Rectal smooth muscle tissue (tissue), 1 donor: ENCODE measurements at regions not wholly inside any gene's neighbourhood (a gene's known extent, or its start where the extent isn't known, plus 50 kb on each side); places are given as distances from the start of the nearest gene placed in this dataset.

Source experiments
- H3K27ac ChIP-seq: one replicate; pipeline ENCODE4 v1.7.0; 2013; ENCODE audit warnings: low read depth, low read length, inconsistent platforms
- H3K27me3 ChIP-seq: one replicate; pipeline ENCODE4 v1.7.0; 2013; ENCODE audit warnings: low read length; ENCODE audit not compliant: control insufficient read depth, insufficient read depth
- H3K36me3 ChIP-seq: one replicate; pipeline ENCODE4 v1.7.0; 2013; ENCODE audit warnings: low read length; ENCODE audit not compliant: control insufficient read depth, insufficient read depth
- H3K4me1 ChIP-seq: one replicate; pipeline ENCODE4 v1.7.0; 2013; ENCODE audit warnings: low read length; ENCODE audit not compliant: control insufficient read depth, insufficient read depth
- H3K4me3 ChIP-seq: one replicate; pipeline ENCODE4 v1.7.0; 2013; ENCODE audit warnings: low read length
- H3K9ac ChIP-seq: one replicate; pipeline ENCODE4 v1.7.0; 2013; ENCODE audit warnings: low read length

DNA sequence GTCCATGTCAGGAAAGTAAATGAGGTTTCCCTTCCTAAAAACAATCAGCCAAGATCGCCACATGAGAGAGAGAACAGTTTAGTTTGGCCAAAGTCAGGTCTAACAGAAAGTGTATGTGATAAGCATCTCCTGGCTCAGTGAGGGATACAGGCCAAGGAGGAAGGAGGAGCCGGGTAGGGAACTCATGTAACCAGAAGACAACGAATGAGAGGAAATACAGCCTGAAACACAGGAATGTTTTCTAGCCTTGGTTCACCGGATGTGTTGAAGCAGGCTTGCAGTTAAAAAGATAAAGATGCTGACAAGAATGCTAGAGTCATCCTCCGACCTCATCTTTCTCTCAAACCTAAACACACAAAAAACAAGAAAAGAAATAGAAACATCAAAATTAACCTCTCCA is 283.9 kb upstream of the SIX2 start:
- H3K36me3 ChIP-seq, result no peaks in the 10 kb centered on the region
- H3K4me1 ChIP-seq, result no peaks in the 10 kb centered on the region
- H3K27ac ChIP-seq, result no peak overlapping the region
- H3K9ac ChIP-seq, result no peak overlapping the region
- H3K27me3 ChIP-seq, result no peaks in the 10 kb centered on the region
- H3K4me3 ChIP-seq, result no peak overlapping the region

DNA sequence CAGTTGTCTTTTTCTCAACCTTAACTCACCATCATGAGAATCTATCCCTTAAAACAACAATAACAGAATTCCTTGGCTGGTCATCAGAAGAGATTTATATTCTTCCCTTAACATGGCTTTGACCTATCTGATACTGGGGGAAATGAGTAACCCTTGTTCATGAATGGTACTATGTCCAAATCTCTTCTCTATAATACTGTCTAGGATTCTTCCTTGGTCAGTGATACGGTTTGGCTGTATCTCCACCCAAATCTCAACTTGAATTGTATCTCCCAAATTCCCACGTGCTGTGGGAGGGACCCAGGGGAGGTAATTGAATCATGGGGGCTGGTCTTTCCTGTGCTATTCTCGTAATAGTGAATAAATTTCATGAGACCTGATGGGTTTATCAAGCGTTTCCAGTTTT is 282.0 kb upstream of the SIX2 start:
- H3K27ac ChIP-seq, result no peak overlapping the region
- no peak overlapping the region for H3K9ac ChIP-seq
- no peaks in the 10 kb centered on the region for H3K4me1 ChIP-seq
- H3K4me3 ChIP-seq, result no peak overlapping the region
- H3K36me3 ChIP-seq, result no peaks in the 10 kb centered on the region
- H3K27me3 ChIP-seq, result no peaks in the 10 kb centered on the region

DNA sequence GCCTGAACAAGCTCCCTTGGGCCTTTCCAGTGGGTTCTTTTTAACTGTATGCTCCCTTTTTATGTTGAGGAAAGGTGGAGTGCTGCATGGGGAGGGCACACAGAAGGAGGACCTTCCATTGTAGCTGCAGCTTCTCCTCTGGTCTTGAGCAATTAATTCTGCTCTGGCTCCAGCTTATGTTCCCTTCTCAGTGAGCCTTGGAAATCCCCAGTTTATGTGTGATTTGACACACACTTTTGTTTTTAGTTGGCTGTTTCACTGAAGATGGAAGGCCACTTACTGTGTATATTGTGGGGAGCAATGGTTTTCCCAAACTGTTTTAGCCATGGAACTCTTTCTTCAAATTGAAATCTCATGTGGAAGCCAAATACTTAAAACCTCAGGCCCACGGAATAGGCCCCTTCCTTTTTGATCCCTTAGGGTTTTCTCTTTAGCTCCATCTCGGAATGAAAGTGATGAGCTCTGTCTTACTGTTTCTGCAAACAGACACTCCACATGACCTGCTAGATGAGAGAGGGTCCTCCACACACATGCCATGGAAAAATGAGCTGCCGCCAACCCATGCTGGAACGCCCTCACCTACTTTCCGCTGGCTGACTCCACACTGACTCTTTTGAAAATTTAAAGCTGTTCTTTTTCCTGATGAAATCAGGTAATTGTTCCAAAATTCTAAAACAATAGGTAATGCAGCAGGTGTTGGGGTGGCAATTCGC is 280.9 kb upstream of the SIX2 start:
- H3K4me3 ChIP-seq, result no peak overlapping the region
- no peak overlapping the region for H3K27ac ChIP-seq
- no peaks in the 10 kb centered on the region for H3K4me1 ChIP-seq
- no peaks in the 10 kb centered on the region for H3K27me3 ChIP-seq
- no peak overlapping the region for H3K9ac ChIP-seq
- H3K36me3 ChIP-seq, result no peaks in the 10 kb centered on the region

DNA sequence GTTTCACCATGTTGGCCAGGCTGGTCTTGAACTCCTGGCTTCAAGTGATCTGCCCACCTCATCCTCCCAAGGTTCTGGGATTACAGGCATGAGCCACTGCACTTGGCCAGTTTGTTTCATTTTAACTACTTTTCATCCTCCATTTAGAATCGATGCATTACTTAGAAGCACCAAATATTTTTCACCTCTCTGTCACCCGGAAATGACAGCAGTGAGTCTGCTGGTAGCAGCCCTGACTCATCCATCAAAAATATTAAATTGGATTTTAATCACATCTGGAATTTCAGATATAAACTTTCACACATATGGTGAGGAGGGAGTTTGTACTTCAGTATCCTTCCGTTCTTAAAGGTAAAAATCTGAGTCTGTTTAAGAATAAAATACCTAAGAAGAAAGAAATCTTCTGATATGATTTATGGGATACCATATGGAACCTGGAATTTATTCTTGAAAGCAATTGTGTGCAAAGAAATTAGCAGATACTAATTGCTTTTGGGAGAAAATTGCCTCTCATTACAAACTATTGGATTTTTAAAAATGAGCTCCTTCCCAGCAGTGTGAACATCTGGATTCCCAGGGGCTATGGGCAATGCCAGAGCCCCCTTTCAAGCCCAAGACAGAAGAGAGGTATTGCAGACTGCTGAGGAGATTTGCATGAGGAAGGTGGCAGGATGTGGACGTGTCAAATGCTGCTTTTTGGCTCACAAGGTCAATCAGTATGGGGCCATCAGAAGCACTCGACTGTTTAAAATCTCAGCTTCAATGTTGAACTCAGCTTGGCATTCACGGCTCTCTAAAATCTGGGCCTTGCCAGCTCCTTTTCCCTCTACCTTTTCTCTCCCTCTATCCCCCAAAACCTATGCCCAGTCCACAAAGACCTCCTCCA is 279.5 kb upstream of the SIX2 start:
- Histone ChIP-seq H3K4me3 (no peak overlapping the region), H3K27ac (no peak overlapping the region), H3K27me3 (no peaks in the 10 kb centered on the region), H3K4me1 (no peaks in the 10 kb centered on the region), H3K36me3 (no peaks in the 10 kb centered on the region), H3K9ac (no peak overlapping the region)

DNA sequence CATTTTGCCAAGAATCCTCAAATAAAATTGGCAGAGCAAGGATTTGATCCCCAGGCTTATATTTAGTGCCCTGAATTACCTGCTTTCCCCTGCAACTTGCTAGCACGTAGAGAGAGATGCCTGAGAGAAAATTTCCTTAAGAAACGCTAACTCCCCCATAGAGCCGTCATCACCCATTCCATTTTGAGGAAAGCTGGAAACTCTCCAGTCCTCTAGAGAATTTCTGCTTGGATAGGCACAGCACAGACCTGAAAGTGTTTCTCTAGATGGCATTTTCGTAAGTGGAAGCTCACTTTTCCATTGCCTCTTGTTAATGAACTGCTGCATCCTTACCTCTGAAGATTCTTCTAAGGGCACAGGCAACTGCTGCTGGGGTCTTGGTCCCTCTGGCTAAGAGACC is 277.8 kb upstream of the SIX2 start:
- Histone ChIP-seq H3K4me3 (no peak overlapping the region), H3K27me3 (no peaks in the 10 kb centered on the region), H3K4me1 (no peaks in the 10 kb centered on the region), H3K36me3 (no peaks in the 10 kb centered on the region), H3K9ac (no peak overlapping the region), H3K27ac (no peak overlapping the region)

DNA sequence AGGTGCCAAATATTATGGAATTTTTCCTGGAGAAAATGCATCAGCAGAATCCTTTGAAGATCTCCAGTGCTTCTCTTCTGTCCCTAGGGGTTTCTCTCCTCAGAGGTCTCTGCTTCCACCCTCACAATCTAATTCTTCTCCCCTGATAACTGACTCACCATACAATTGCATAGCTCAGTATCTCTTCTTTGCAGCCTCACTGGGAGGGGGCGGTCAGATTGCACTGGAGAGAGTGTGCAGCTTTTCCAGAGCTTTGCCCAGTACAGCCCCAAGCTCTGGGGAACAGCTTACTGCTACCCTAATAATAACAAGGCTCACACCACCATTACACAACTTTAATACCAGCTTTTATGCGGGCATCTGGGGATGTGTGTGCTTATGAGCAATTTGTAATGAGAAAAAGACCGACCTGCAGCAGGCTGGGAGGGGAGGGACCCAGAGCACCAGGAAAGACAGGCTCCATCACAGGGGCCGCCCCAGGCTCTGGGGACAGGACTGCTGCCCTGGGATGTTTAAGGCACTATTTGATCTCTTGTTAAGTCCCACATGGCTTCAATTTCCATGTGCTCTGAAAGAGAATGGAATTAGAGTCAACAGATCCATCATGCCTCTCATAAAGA is 276.6 kb upstream of the SIX2 start:
- no peak overlapping the region for H3K4me3 ChIP-seq
- no peak overlapping the region for H3K9ac ChIP-seq
- H3K27ac ChIP-seq, result no peak overlapping the region
- H3K4me1 ChIP-seq, result no peaks in the 10 kb centered on the region
- no peaks in the 10 kb centered on the region for H3K36me3 ChIP-seq
- no peaks in the 10 kb centered on the region for H3K27me3 ChIP-seq

DNA sequence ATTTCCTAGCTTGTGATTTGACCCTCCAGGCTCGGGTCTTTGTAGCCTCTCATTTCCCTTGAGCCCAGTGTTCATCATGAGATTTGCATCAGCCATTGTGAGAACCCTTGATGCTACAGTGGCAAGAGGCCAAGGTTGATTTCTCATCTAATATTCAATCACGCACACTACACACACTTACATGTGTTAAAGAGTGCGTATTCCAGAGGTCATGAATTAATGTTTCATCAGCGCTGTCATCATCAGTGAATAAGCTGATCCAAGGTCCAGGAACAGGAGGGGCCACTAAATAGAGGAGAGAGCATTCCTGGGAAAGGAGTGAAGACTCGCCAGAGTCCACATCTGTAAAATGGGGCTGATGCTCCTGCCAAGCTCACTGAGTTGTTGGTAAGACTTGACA is 276.1 kb upstream of the SIX2 start:
- Histone ChIP-seq H3K36me3 (no peaks in the 10 kb centered on the region), H3K27me3 (no peaks in the 10 kb centered on the region), H3K9ac (no peak overlapping the region), H3K4me3 (no peak overlapping the region), H3K4me1 (no peaks in the 10 kb centered on the region), H3K27ac (no peak overlapping the region)

DNA sequence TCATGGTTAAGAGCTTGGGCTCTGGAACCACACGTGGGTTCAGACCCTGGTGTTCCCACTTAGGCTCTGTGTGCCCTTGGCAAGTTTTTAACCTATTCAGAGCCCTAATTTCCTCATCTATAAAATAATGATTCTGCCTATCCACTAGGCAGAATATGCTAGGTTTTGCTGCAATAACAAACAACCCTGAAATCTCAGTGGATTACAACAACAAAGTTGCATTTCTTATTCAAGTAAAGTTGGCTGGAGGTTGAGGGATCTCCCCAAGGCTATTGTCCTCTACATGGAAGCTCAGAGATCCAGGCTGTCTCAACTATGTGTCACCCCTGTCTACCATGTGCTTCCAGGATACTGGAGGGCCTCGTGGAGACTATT is 275.4 kb upstream of the SIX2 start:
- H3K27ac ChIP-seq, result no peak overlapping the region

DNA sequence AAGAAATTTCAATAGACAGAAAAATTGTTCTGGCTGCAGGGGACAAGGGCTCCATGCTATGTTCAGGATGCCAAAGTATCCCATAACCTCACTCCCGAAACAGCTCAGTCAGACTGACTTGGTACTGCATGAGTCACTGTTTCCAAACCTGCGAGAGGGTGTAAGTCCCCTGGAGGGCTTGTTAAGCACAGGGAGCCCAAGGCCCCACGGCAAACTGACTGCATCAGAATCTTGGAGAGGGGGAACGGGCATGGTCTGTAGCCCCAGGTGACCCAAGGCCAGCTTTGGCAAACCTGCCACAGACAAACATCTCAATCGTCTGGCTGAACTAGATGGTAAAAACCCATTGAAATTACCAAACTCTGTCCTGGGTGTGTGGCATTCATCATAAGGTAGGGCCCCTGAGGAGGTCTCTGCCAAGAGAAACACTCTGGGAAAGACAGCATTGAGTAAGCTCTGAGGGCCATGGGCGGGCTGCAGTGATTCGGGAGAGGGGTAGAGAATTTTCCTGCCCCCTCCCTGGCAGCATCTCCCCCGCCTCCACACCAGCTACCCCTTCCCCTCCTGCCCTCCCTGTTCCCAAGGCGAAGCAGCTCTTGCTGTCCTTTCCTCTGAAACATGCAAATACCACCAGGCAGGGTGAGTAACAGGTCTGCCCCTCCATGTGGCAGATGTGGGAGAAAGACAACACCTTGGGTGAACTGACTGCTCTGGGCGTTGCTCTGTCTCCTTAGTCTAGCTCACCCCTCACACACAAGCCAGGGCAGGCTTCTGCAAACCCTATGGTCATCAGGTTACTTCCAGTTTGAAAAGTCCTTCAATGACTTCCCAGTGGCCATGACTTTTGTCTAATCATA is 274.7 kb upstream of the SIX2 start:
- no peaks in the 10 kb centered on the region for H3K4me1 ChIP-seq
- H3K4me3 ChIP-seq, result no peak overlapping the region
- no peaks in the 10 kb centered on the region for H3K36me3 ChIP-seq
- H3K9ac ChIP-seq, result no peak overlapping the region
- H3K27me3 ChIP-seq, result no peaks in the 10 kb centered on the region
- no peak overlapping the region for H3K27ac ChIP-seq

More for the DNA sequence above, 275.4 kb upstream of the SIX2 start:
- H3K36me3 ChIP-seq, result no peaks in the 10 kb centered on the region
- H3K27me3 ChIP-seq, result no peaks in the 10 kb centered on the region
- H3K9ac ChIP-seq, result no peak overlapping the region
- H3K4me3 ChIP-seq, result no peak overlapping the region
- H3K4me1 ChIP-seq, result no peaks in the 10 kb centered on the region

DNA sequence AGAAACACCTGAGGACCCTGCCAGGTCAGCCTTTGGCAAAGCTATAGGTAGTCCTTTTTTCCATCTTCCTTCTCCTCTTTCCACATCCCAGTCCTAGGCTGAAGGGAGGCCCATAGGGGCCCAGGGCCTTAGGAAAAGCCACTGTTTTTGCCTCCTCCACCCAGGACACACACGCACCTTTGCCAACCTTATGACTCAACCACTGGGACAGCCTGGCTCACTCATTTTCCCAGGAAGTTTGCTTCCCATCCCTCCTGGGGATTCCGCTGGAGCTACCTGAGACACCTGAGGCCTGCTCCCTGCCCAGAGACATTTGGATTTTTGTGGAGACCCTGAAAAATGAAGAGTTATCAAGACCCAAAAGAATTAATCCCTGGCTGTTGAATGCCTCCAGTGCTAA is 273.4 kb upstream of the SIX2 start:
- Histone ChIP-seq H3K27ac (no peak overlapping the region), H3K36me3 (no peaks in the 10 kb centered on the region), H3K27me3 (no peaks in the 10 kb centered on the region), H3K4me1 (no peaks in the 10 kb centered on the region), H3K4me3 (no peak overlapping the region), H3K9ac (no peak overlapping the region)

DNA sequence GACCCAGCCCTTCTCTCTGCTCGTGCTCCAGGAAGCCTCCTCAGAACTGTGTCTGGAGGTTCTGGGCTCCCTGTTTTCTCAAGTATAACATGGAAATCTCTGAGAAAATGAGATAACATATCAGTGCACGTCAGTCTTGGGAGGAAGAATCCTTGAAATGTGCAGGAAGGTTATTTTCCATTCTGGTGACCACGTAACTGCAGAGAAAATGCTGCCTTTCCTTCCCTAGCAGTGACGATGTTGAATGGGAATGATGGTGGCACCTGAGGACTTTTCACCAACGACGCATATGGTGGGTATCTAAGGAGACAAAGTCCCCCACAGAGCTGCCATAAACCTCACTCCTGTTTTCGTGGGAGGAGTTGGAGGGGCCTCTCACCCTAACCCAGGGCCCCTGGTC is 272.1 kb upstream of the SIX2 start:
- Histone ChIP-seq H3K27me3 (no peaks in the 10 kb centered on the region), H3K4me3 (no peak overlapping the region), H3K4me1 (no peaks in the 10 kb centered on the region), H3K27ac (no peak overlapping the region), H3K9ac (no peak overlapping the region), H3K36me3 (no peaks in the 10 kb centered on the region)

DNA sequence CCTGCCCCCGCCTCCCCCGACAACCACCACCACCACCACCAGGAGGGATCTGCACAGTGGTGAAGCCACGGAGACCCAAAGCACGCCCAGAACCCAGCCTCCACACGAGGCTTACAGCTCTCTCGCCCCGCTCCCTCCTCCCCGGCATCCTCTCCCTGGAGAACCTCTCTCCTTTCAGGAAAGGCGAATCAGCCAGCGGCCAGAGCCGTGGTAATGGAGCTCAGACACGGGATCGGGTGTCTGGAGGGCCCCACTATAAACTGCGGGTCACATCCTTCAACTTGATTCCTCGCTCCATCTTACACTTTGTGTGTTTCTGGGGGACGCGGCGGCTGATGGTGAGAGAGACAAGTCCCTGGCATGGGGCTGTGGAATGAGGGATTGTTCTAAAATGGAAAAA is 271.5 kb upstream of the SIX2 start:
- no peaks in the 10 kb centered on the region for H3K36me3 ChIP-seq
- no peak overlapping the region for H3K4me3 ChIP-seq
- no peaks in the 10 kb centered on the region for H3K27me3 ChIP-seq
- no peak overlapping the region for H3K27ac ChIP-seq
- no peak overlapping the region for H3K9ac ChIP-seq
- H3K4me1 ChIP-seq, result no peaks in the 10 kb centered on the region
